Immature natural killer cell (primary cell): ENCODE measurements at regions not wholly inside any gene's neighbourhood (a gene's known extent, or its start where the extent isn't known, plus 50 kb on each side); places are given as distances from the start of the nearest gene placed in this dataset.
"Not testable (repeated sequence)": the region's sequence is repeated elsewhere in the genome, so short reads cannot be mapped to it uniquely, and the experiment has no call there.

ENCODE experiments used
- DNase-seq, 3 donors: peaks; one replicate each; pipeline ENCODE4 v3.0.0; 2022; ENCODE audit warnings: mixed read lengths in 1 of 3
- H3K27ac Mint-ChIP-seq, 6 donors: one replicate each; pipeline ENCODE4 v1.8.0; 2020; ENCODE audit warnings: mixed read lengths in 6 of 6, mild to moderate bottlenecking in 5 of 6, inconsistent platforms in 4 of 6, moderate library complexity in 3 of 6
- H3K27me3 Mint-ChIP-seq, 3 donors: one replicate each; pipeline ENCODE4 v1.8.0; 2020 to 2021; ENCODE audit warnings: low read depth in 3 of 3, mild to moderate bottlenecking in 3 of 3, mixed read lengths in 3 of 3, moderate library complexity in 3 of 3, inconsistent platforms in 1 of 3
- H3K36me3 Mint-ChIP-seq, 3 donors: one replicate each; pipeline ENCODE4 v1.8.0; 2020; ENCODE audit warnings: mixed read lengths in 3 of 3, inconsistent platforms in 2 of 3, mild to moderate bottlenecking in 2 of 3
- H3K4me1 Mint-ChIP-seq, 2 donors: one replicate each; pipeline ENCODE4 v1.8.0; 2020; ENCODE audit warnings: inconsistent platforms in 2 of 2, mild to moderate bottlenecking in 2 of 2, mixed read lengths in 2 of 2, moderate library complexity in 1 of 2
- H3K4me3 Mint-ChIP-seq, 5 donors: one replicate each; pipeline ENCODE4 v1.8.0; 2020; ENCODE audit warnings: mild to moderate bottlenecking in 5 of 5, mixed read lengths in 5 of 5, inconsistent platforms in 3 of 5, moderate library complexity in 3 of 5
- H3K9me3 Mint-ChIP-seq, 6 donors: one replicate each; pipeline ENCODE4 v1.8.0; 2020; ENCODE audit warnings: mild to moderate bottlenecking in 6 of 6, mixed read lengths in 6 of 6, inconsistent platforms in 4 of 6, moderate library complexity in 3 of 6

DNA sequence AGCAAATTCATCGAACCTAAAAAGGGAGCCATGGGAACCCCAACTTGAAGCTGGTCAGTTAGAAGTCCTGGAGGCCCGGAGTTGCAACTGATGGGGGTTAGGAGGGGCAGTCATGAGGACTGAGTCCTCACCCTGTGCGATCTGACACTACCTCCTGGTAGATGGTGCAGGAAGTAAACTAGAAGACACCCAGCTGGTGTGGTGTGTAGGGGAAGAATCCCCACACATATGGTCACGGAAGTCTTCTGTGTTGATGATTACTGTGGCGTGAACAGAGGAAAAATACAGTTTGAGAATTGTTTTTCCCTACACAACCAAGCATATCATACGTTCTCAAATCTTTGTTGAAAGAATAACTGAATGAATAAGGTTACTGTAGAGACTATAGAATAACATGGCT is 164.6 kb upstream of the KCTD7 start:
- H3K36me3 Mint-ChIP-seq = peaks cover 0 to 8% (median 8%) of the 10 kb centered on the region in 3 donors
- peaks cover 3 to 21% of the 10 kb centered on the region in 2 donors for H3K4me1 Mint-ChIP-seq
- no peak overlapping the region for H3K4me3 Mint-ChIP-seq
- H3K27me3 Mint-ChIP-seq = no peaks in the 10 kb centered on the region
- DNase-seq = no peak
- H3K9me3 Mint-ChIP-seq = peaks cover 0 to 4% (median 0%) of the 10 kb centered on the region in 6 donors
- H3K27ac Mint-ChIP-seq = no peak overlapping the region

- Mint-ChIP-seq H3K36me3 (peaks cover 0 to 8% (median 8%) of the 10 kb centered on the region in 3 donors), H3K9me3 (peaks cover 0 to 1% (median 0%) of the 10 kb centered on the region in 6 donors), H3K4me3 (no peak overlapping the region), H3K27me3 (no peaks in the 10 kb centered on the region), H3K27ac (no peak overlapping the region), H3K4me1 (peaks cover under 1 to 5% of the 10 kb centered on the region in 2 donors)
- DNase-seq = no peak
Measured at GRCh38 chr7:66466081-66466600, 162.5 kb upstream of the KCTD7 start.

- H3K27me3 Mint-ChIP-seq = no peaks in the 10 kb centered on the region
- no peak for DNase-seq
- H3K4me3 Mint-ChIP-seq = no peak overlapping the region
- no peaks in the 10 kb centered on the region for H3K9me3 Mint-ChIP-seq
- no peak overlapping the region for H3K27ac Mint-ChIP-seq
- H3K36me3 Mint-ChIP-seq = peaks cover 0 to 3% (median under 1%) of the 10 kb centered on the region in 3 donors
- H3K4me1 Mint-ChIP-seq = peaks cover 0 to 5% of the 10 kb centered on the region in 2 donors
Measured at GRCh38 chr7:66467887-66468286, 160.8 kb upstream of the KCTD7 start.

DNA sequence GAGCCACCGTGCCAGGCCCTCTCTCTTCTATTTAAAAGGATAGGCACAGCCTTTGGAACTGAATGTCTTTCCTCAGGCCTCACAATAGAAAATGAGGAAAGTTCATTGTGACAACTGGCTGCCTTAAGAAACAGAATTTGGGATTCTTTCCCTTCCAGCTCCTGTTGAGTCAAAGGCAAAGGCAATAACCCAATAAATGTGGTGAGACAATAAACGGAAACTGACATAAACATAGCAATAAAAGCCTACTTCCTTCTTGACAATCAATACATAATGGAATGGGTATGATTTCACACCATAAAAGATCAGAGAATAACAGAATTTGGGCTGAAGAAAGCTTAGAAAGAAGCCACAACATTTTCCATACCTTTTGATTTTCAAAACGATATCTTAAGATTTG is 155.6 kb upstream of the KCTD7 start:
- not testable (repeated sequence) for DNase-seq, H3K27ac Mint-ChIP-seq, H3K4me1 Mint-ChIP-seq, H3K9me3 Mint-ChIP-seq, H3K27me3 Mint-ChIP-seq, H3K4me3 Mint-ChIP-seq
- H3K36me3 Mint-ChIP-seq = peaks cover 15 to 25% (median 15%) of the 10 kb centered on the region in 3 donors

DNA sequence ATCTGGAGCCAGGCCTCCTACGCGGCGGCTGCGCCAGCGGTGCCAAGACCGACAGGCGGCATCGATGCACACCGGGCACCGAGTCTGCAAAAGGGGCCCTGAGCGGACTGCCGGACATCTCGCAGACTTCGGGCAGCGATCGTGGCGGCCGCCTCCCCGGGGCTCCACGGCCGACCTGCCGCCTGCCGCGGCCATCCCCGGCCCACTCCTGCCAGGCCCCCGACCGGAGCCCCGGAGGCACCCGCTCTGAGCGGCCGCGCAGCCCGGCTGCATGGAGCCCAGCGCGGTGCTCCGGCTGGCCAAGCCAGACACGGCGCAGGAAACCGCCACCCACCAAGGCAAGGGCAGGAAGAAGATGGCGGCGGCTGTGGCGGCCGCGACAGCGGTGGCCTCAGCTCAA is 154.2 kb upstream of the KCTD7 start:
- Mint-ChIP-seq H3K27me3 (peaks cover 0 to 1% (median 0%) of the 10 kb centered on the region in 3 donors), H3K36me3 (peaks cover 18 to 30% (median 19%) of the 10 kb centered on the region in 3 donors), H3K27ac (no peak overlapping the region), H3K4me3 (no peak overlapping the region), H3K9me3 (no peaks in the 10 kb centered on the region), H3K4me1 (no peaks in the 10 kb centered on the region)
- DNase-seq = no peak

- not testable (repeated sequence) for DNase-seq, H3K27ac Mint-ChIP-seq
- peaks cover 21 to 40% (median 22%) of the 10 kb centered on the region in 3 donors for H3K36me3 Mint-ChIP-seq
Measured at GRCh38 chr7:66476056-66476455, 152.6 kb upstream of the KCTD7 start.

DNA sequence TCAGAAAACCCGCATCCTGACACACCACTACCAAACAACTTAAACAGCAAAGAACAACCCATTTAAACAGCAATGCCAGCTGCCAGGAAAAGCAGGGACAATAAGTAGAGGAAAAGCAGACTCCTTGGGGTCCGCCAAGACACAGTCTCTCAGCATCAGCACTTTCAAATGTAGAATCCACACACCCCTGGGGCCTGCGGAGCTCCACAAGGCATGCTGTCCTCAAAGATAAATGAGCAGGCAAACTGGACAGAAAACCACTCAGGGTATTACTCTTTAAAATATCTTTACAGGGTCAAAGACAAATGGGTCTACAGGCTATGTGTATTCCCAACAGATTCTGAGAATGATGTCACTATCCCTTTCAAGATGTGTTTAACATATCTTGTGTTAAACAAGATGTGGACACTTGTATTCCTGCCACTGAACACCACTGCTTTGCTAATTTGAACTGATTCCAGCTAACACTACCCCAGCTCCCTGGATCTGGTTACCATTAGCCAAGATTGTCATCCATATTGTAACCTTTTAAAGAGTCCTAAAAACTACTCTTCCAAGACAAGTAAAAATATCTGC is 150.8 kb upstream of the KCTD7 start:
- H3K36me3 Mint-ChIP-seq = peaks cover 24 to 48% (median 26%) of the 10 kb centered on the region in 3 donors
- not testable (repeated sequence) for H3K9me3 Mint-ChIP-seq, H3K4me1 Mint-ChIP-seq, DNase-seq, H3K27ac Mint-ChIP-seq, H3K27me3 Mint-ChIP-seq, H3K4me3 Mint-ChIP-seq

More at GRCh38 chr7:66476056-66476455, 152.6 kb upstream of the KCTD7 start:
- H3K9me3 Mint-ChIP-seq, H3K4me3 Mint-ChIP-seq, H3K4me1 Mint-ChIP-seq, H3K27me3 Mint-ChIP-seq: not testable (repeated sequence)

GRCh38 chr7:66481229-66481628 is 147.5 kb upstream of the KCTD7 start:
- H3K27ac Mint-ChIP-seq, H3K4me3 Mint-ChIP-seq, H3K4me1 Mint-ChIP-seq, H3K27me3 Mint-ChIP-seq, DNase-seq, H3K9me3 Mint-ChIP-seq: not testable (repeated sequence)
- H3K36me3 Mint-ChIP-seq = peaks cover 24 to 42% (median 27%) of the 10 kb centered on the region in 3 donors

- not testable (repeated sequence) for H3K9me3 Mint-ChIP-seq, DNase-seq, H3K27ac Mint-ChIP-seq, H3K4me3 Mint-ChIP-seq
- peaks cover 6 to 11% (median 9%) of the 10 kb centered on the region in 3 donors for H3K27me3 Mint-ChIP-seq
- H3K36me3 Mint-ChIP-seq = peaks cover 0 to 15% (median 0%) of the 10 kb centered on the region in 3 donors
- H3K4me1 Mint-ChIP-seq = peaks cover 14% of the 10 kb centered on the region in 2 donors
Measured at GRCh38 chr7:66489065-66489464, 139.6 kb upstream of the KCTD7 start.

DNA sequence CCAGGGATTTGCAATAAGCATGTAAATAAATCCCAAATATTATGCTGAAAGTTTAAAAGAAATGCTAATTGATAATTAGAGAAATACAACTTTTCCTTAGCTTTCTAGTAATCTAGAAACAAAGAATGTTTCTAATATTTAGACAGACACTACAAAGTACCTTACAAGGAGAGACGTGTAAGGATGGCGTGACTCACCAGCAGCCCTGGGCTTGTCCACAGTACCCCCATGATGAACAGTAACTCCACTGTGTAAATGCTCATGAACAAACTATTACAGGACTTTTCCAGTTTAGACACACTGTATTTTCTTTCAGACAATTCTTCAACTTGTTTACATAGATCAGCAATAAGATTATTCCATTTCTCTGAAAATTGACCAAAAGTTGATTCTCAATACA is 138.9 kb upstream of the KCTD7 start:
- H3K4me3 Mint-ChIP-seq, DNase-seq, H3K9me3 Mint-ChIP-seq: not testable (repeated sequence)
- Mint-ChIP-seq H3K27me3 (peaks cover 6 to 11% (median 9%) of the 10 kb centered on the region in 3 donors), H3K36me3 (peaks cover 0 to 15% (median 0%) of the 10 kb centered on the region in 3 donors), H3K4me1 (peaks cover 15 to 16% of the 10 kb centered on the region in 2 donors), H3K27ac (peak overlapping the region; percentile 20 to 70 (median 38))

DNA sequence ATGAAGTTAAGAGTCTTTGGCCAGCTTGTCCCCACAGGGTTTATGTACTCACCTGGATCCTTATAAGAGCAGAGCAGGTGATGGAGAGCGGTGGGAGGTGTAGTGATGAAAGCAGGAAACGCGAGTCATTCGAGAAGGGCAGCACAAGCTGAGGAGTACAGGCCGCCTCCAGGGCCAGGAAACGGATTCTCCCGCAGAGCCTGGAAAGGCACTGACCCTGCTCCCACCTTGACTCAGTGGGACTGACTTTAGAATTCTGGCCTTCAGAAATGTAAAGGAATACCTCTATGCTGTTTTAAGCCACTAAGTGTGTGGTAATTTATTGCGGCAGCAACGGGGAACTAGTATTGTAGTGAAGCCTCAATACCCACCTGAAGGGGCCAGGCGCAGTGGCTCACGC is 137.7 kb upstream of the KCTD7 start:
- H3K36me3 Mint-ChIP-seq = peaks cover 0 to 11% (median 0%) of the 10 kb centered on the region in 3 donors
- not testable (repeated sequence) for DNase-seq, H3K27ac Mint-ChIP-seq, H3K4me3 Mint-ChIP-seq, H3K9me3 Mint-ChIP-seq
- H3K4me1 Mint-ChIP-seq = peaks cover 16 to 18% of the 10 kb centered on the region in 2 donors
- peaks cover 6 to 11% (median 9%) of the 10 kb centered on the region in 3 donors for H3K27me3 Mint-ChIP-seq

DNA sequence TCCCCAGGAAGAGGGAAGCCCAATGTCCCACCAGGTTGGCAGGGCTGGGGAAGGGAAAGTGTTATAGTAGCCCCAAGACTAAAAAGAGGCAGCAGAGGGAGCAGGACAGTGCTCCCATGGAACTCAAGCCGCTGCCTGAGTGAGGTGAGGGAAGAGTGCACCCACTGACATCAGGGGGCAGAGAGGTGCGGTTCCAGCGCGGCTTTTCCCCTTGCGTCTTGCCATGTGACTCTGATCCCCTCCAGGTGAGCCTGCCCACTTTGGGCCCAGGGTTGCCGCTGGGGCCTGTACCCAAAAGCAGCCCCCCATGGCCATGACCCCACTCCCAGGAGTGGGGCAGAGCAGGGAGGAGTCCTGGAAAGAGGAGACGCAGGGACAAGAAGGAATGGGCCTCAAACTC is 136.3 kb upstream of the KCTD7 start:
- H3K4me3 Mint-ChIP-seq = peak overlapping the region; percentile 49 to 96 (median 94)
- H3K4me1 Mint-ChIP-seq = peaks cover 16 to 18% of the 10 kb centered on the region in 2 donors
- peaks cover 6 to 11% (median 9%) of the 10 kb centered on the region in 3 donors for H3K27me3 Mint-ChIP-seq
- not testable (repeated sequence) for DNase-seq, H3K9me3 Mint-ChIP-seq
- peaks cover 0 to 12% (median 0%) of the 10 kb centered on the region in 3 donors for H3K36me3 Mint-ChIP-seq
- H3K27ac Mint-ChIP-seq = peak overlapping the region; percentile 98 to 100 (median 99)

- peak; percentile 98 for DNase-seq
- Mint-ChIP-seq H3K36me3 (peaks cover 0 to 8% (median 0%) of the 10 kb centered on the region in 3 donors), H3K27ac (peak overlapping the region; percentile 98 to 100 (median 99)), H3K4me3 (peak overlapping the region; percentile 92 to 96 (median 94)), H3K9me3 (no peaks in the 10 kb centered on the region), H3K4me1 (peaks cover 16 to 18% of the 10 kb centered on the region in 2 donors), H3K27me3 (peaks cover 6 to 11% (median 9%) of the 10 kb centered on the region in 3 donors)
Measured at GRCh38 chr7:66493235-66494205, 135.2 kb upstream of the KCTD7 start.

DNA sequence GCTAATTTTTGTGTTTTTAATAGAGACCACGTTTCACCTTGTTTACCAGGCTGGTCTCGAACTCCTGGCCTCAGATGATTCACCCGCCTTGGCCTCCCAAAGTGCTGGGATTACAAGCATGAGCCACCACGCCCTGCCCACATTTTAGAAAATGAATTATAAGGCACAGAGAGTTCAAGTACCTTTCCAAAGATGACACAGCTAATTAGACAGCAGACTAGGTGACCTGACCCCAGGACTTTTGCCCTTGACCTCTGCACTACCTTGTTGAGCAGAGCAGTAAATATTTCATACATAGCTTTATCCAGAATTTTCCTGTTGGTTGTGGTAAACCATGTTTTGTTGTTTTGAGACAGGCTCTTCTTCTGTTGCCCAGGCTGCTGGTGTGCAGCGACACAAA is 131.3 kb upstream of the KCTD7 start:
- Mint-ChIP-seq H3K4me1 (peaks cover 13 to 16% of the 10 kb centered on the region in 2 donors), H3K27me3 (peaks cover 6 to 10% (median 9%) of the 10 kb centered on the region in 3 donors), H3K27ac (no peak overlapping the region), H3K9me3 (no peaks in the 10 kb centered on the region), H3K4me3 (no peak overlapping the region), H3K36me3 (peaks cover 0 to 4% (median 0%) of the 10 kb centered on the region in 3 donors)
- DNase-seq = no peak
